ENCODE measurements at regions not wholly inside any gene's neighbourhood (a gene's known extent, or its start where the extent isn't known, plus 50 kb on each side); places are given as distances from the start of the nearest gene placed in this dataset.

DNA sequence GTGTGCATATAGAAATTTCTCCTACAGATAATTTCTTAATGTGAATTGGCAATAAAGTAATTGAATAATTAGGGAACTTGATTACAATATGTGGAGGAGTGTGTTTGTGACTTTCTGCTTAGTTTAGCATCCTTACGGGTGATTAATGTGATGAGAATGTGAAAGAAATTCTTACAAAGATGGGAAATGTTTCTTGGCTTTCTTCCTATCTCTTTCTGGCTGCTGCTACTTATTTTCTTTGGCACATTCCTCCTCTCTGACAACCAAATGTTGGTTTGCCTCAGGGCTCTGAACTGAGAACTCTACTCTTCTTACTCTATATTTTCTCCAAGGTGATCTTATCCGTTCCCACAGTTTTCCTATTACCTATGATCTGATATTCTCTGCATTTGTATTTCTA lies 300.1 kb downstream of the TBC1D4 start:
- TF ChIP-seq ZBTB7A (IDR thresholded peaks at IDR 0.05; ENCODE audit: low read depth): no peak
- TF ChIP-seq, protein P1, sequence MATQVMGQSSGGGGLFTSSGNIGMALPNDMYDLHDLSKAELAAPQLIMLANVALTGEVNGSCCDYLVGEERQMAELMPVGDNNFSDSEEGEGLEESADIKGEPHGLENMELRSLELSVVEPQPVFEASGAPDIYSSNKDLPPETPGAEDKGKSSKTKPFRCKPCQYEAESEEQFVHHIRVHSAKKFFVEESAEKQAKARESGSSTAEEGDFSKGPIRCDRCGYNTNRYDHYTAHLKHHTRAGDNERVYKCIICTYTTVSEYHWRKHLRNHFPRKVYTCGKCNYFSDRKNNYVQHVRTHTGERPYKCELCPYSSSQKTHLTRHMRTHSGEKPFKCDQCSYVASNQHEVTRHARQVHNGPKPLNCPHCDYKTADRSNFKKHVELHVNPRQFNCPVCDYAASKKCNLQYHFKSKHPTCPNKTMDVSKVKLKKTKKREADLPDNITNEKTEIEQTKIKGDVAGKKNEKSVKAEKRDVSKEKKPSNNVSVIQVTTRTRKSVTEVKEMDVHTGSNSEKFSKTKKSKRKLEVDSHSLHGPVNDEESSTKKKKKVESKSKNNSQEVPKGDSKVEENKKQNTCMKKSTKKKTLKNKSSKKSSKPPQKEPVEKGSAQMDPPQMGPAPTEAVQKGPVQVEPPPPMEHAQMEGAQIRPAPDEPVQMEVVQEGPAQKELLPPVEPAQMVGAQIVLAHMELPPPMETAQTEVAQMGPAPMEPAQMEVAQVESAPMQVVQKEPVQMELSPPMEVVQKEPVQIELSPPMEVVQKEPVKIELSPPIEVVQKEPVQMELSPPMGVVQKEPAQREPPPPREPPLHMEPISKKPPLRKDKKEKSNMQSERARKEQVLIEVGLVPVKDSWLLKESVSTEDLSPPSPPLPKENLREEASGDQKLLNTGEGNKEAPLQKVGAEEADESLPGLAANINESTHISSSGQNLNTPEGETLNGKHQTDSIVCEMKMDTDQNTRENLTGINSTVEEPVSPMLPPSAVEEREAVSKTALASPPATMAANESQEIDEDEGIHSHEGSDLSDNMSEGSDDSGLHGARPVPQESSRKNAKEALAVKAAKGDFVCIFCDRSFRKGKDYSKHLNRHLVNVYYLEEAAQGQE (IDR thresholded peaks at IDR 0.05; ENCODE audit: low read depth): no peak
- no peak for TF ChIP-seq MAX (IDR thresholded peaks at IDR 0.05)
- no peak for TF ChIP-seq TAF1 (IDR thresholded peaks at IDR 0.05; ENCODE audit: low read depth)
- no peak for TF ChIP-seq EGR1 (IDR thresholded peaks at IDR 0.05)
- no peak for TF ChIP-seq CREB1 (IDR thresholded peaks at IDR 0.05; ENCODE audit: low read depth)
- no peak for TF ChIP-seq TCF12 (IDR thresholded peaks at IDR 0.05; ENCODE audit: low read depth)
- TF ChIP-seq CEBPB (IDR thresholded peaks at IDR 0.05): no peak
- TF ChIP-seq NFIC (IDR thresholded peaks at IDR 0.05): no peak
- no peak for TF ChIP-seq EP300 (IDR thresholded peaks at IDR 0.05; ENCODE audit: borderline replicate concordance)
- TF ChIP-seq RAD21 (IDR thresholded peaks at IDR 0.05; ENCODE audit: low read depth): no peak
- TF ChIP-seq USF1 (IDR thresholded peaks at IDR 0.05): no peak
- no peak for TF ChIP-seq YY1 (IDR thresholded peaks at IDR 0.05; ENCODE audit: low read depth)
- TF ChIP-seq FOXM1 (IDR thresholded peaks at IDR 0.05; ENCODE audit: borderline replicate concordance, low read depth): no peak
- TF ChIP-seq TEAD4 (IDR thresholded peaks at IDR 0.05): no peak

DNA sequence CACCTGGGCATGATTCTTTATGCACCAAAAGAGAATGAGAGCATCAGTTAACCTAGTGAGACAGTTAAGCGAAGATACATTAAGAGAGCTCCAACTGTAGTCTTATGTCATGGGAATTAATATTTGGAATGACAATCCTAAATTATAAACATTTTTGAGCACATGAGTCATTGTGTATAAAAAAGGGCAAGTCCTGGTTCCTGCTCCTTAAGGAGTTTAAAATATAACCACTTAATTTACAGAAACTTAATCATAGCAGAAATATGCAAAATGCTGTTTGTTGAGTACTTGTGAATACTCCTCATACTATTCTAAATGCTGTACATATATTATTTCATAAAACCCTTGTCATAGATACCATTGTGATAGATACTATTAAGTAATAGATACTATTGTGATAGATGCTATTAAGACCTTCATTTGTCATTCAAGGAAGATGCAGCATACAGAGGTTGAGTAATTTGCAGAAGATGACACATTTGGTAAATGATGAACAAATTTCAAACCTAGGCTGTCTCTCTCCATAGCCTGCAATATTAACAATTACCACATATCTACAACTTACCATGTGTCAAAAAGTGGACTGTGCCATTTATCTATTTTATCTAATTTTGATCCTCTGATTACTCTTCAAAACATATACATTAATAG lies 301.0 kb downstream of the TBC1D4 start:
- TF ChIP-seq EP300 (IDR thresholded peaks at IDR 0.05; ENCODE audit: borderline replicate concordance): no peak
- no peak for TF ChIP-seq ZBTB7A (IDR thresholded peaks at IDR 0.05; ENCODE audit: low read depth)
- TF ChIP-seq TEAD4 (IDR thresholded peaks at IDR 0.05): no peak

DNA sequence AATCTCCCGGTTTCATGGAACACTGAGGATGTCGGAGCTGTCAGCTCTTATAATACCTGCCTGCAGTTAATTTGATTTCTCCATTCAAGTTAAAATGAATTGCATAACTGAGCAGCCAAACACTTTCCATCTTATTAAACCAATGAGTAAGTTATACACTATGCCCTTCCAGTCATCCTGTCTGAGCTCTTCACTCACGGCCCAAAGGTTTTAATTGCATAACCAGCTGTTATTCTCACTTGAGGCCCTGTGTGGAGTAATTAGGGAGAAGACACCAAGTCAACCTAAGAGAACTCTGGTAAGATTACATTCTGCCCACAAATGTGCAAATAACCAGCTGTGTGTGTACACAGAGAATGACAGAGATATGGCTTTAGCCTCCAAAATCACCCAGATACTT lies 303.5 kb downstream of the TBC1D4 start:
- TF ChIP-seq CEBPB (IDR thresholded peaks at IDR 0.05): no peak

- TF ChIP-seq CEBPB (IDR thresholded peaks at IDR 0.05) (no peak), EGR1 (IDR thresholded peaks at IDR 0.05) (no peak), ZBTB7A (IDR thresholded peaks at IDR 0.05; ENCODE audit: low read depth) (no peak), TEAD4 (IDR thresholded peaks at IDR 0.05) (no peak), MAX (IDR thresholded peaks at IDR 0.05) (no peak), TCF12 (IDR thresholded peaks at IDR 0.05; ENCODE audit: low read depth) (no peak), TAF1 (IDR thresholded peaks at IDR 0.05; ENCODE audit: low read depth) (no peak), USF1 (IDR thresholded peaks at IDR 0.05) (no peak), YY1 (IDR thresholded peaks at IDR 0.05; ENCODE audit: low read depth) (no peak), CREB1 (IDR thresholded peaks at IDR 0.05; ENCODE audit: low read depth) (no peak), FOXM1 (IDR thresholded peaks at IDR 0.05; ENCODE audit: borderline replicate concordance, low read depth) (no peak)
- TF ChIP-seq, protein P1 (IDR thresholded peaks at IDR 0.05; ENCODE audit: low read depth): no peak
Observed at GRCh38 chr13:75175575-75175974, 306.4 kb downstream of the TBC1D4 start.

DNA sequence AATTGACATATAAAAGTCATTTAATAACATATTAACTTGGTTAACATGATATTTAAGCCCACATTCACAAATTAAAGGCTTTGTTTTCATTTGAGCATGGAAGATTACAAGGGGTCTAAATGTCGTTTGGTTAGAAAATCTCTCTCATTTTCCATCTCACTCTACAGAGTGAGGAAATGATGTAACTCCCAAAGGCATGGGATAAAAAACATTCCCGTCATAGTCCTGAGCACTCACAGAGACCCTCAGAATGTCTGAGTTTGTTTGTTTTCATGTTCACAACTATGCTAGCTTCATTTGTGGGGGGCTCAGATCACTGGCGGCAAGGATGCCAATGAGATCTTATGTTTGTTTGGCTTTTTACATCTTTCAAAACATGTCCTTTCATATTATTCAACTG lies 307.5 kb downstream of the TBC1D4 start:
- TF ChIP-seq NFIC (IDR thresholded peaks at IDR 0.05): no peak
- TF ChIP-seq FOXM1 (IDR thresholded peaks at IDR 0.05; ENCODE audit: borderline replicate concordance, low read depth): no peak

GRCh38 chr13:75173457-75174356 lies 308.3 kb downstream of the TBC1D4 start:
- TF ChIP-seq CEBPB (IDR thresholded peaks at IDR 0.05): no peak

Measured in Ishikawa (cell line).